HepG2 (cell line): ENCODE measurements at regions not wholly inside any gene's neighbourhood (a gene's known extent, or its start where the extent isn't known, plus 50 kb on each side); places are given as distances from the start of the nearest gene placed in this dataset.

Source experiments
- ATAC-seq: fragments of 200-7000 bp; cut with Tn5 transposase; 3 replicates; pipeline ENCODE4 v1.9.1; 2020; ENCODE audit warnings: mild to moderate bottlenecking, moderate library complexity
- BruUV-seq: library from RNA; stranded (reverse); fragments of 400-500 nt; replicated peaks from 2 replicates; lab custom pipeline; 2021; lab: Mats Ljungman, UMichigan
- CTCF ChIA-PET: fragments of 300-600 bp; formaldehyde crosslinking; extraction: SDS; loops from one replicate; lab custom pipeline; 2021; ENCODE audit warnings: low total read pairs, inconsistent platforms, low intra/inter-chr PET ratio; lab: Yijun Ruan, JAX
- POLR2A ChIA-PET: fragments of 350-600 bp; sonication (Branson Sonifier 250); formaldehyde crosslinking; loops from one replicate; lab custom pipeline; 2020; ENCODE audit warnings: antibody characterized with exemption, inconsistent platforms; lab: Yijun Ruan, JAX
- DNase-seq: peaks from one replicate; pipeline ENCODE4 v3.0.0-alpha.2; 2015; ENCODE audit warnings: low spot score
- FAIRE-seq: peaks from 3 replicates; lab custom pipeline; 2011; peaks lifted over from hg19 to GRCh38; lab: Jason Lieb, UNC
- H2AFZ ChIP-seq: one replicate; pipeline ENCODE4 v1.6.1; 2011; ENCODE audit warnings: low read length, inconsistent platforms
- H3K27ac ChIP-seq: fragments of 300-600 bp; 3 replicates; pipeline ENCODE4 v1.8.0; 2011; ENCODE audit warnings: mixed run types, mild to moderate bottlenecking, mixed read lengths, low read length, inconsistent platforms; ENCODE audit not compliant: insufficient read depth; ENCODE audit errors: extremely low read length
- H3K27me3 ChIP-seq, 2 experiments: fragments of 200-600 bp in 1 of 2; 2 replicates in 1 of 2; 3 replicates in 1 of 2; pipeline versions ENCODE4 v1.6.0 to v1.8.0; 2011; ENCODE audit warnings: low read length in 2 of 2, mild to moderate bottlenecking in 2 of 2, moderate library complexity in 2 of 2, inconsistent platforms in 1 of 2; ENCODE audit not compliant: insufficient read depth in 2 of 2, control insufficient read depth in 1 of 2
- H3K36me3 ChIP-seq, 2 experiments: fragments of 200-600 bp in 1 of 2; replicated peaks in 1 of 2; 2 replicates in 1 of 2; 3 replicates in 1 of 2; pipeline versions ENCODE4 v1.5.1 to v1.8.0; 2011; ENCODE audit warnings: low read length in 2 of 2, inconsistent platforms in 1 of 2; ENCODE audit not compliant: insufficient read depth in 2 of 2, control insufficient read depth in 1 of 2
- H3K4me1 ChIP-seq: 2 replicates; pipeline ENCODE4 v1.5.1; 2012; ENCODE audit warnings: low read length, inconsistent platforms; ENCODE audit not compliant: insufficient read depth
- H3K4me2 ChIP-seq: 2 replicates; pipeline ENCODE4 v1.6.0; 2011; ENCODE audit warnings: low read depth, low read length, inconsistent platforms
- H3K4me3 ChIP-seq, 3 experiments: fragments of 200-600 bp in 1 of 3; sonication (generic), shearing (Covaris generic) in 1 of 3; replicated peaks in 1 of 3; 2 replicates each; pipeline ENCODE4 v1.5.1; 2011 to 2016; ENCODE audit warnings: low read length in 3 of 3, inconsistent platforms in 2 of 3, low read depth in 2 of 3, mild to moderate bottlenecking in 2 of 3, control low read depth in 1 of 3, mixed read lengths in 1 of 3; ENCODE audit not compliant: insufficient read depth in 1 of 3
- H3K79me2 ChIP-seq: one replicate; pipeline ENCODE4 v1.6.1; 2011; ENCODE audit warnings: low read length, inconsistent platforms; ENCODE audit not compliant: insufficient read depth
- H3K9ac ChIP-seq: 2 replicates; pipeline ENCODE4 v1.6.0; 2011; ENCODE audit warnings: mild to moderate bottlenecking, low read depth, low read length, inconsistent platforms; ENCODE audit not compliant: insufficient read depth
- H3K9me3 ChIP-seq: 2 replicates; pipeline ENCODE4 v1.5.1; 2012; ENCODE audit warnings: mild to moderate bottlenecking, low read length
- H4K20me1 ChIP-seq: 2 replicates; pipeline ENCODE4 v1.6.0; 2011; ENCODE audit warnings: inconsistent platforms, mild to moderate bottlenecking, low read length, moderate library complexity; ENCODE audit not compliant: insufficient read depth
- CEBPZ ChIP-seq: IDR thresholded peaks from 2 replicates; pipeline ENCODE4 v1.6.1; 2012; ENCODE audit warnings: low read length, improper control_type of control experiment
- CHD4 ChIP-seq: fragments of 200-600 bp; sonication (generic); IDR thresholded peaks from 2 replicates; pipeline ENCODE4 v1.7.0; 2017; ENCODE audit warnings: mild to moderate bottlenecking, low read length, borderline replicate concordance
- ELF3 ChIP-seq: IDR thresholded peaks from 2 replicates; pipeline ENCODE4 v1.6.1; 2016; ENCODE audit warnings: missing genetic modification reagents, missing compliant biosample characterization
- ETV5 ChIP-seq: IDR thresholded peaks from 2 replicates; pipeline ENCODE4 v1.6.1; 2018; ENCODE audit warnings: missing biosample characterization, missing genetic modification reagents, inconsistent platforms, borderline replicate concordance
- MBD4 ChIP-seq: IDR thresholded peaks from 2 replicates; pipeline ENCODE4 v1.6.1; 2012; ENCODE audit warnings: low read length, inconsistent platforms, borderline replicate concordance
- MXD3 ChIP-seq: IDR thresholded peaks from 2 replicates; pipeline ENCODE4 v1.6.1; 2016; ENCODE audit warnings: mild to moderate bottlenecking, missing biosample characterization, missing genetic modification reagents
- PREB ChIP-seq: sonication (generic); formaldehyde crosslinking; IDR thresholded peaks from 2 replicates; pipeline ENCODE4 v1.4.0; 2020; ENCODE audit warnings: missing genetic modification reagents
- RFXANK ChIP-seq: IDR thresholded peaks from 2 replicates; pipeline ENCODE4 v1.6.1; 2016
- WIZ ChIP-seq: sonication (generic); formaldehyde crosslinking; IDR thresholded peaks from 2 replicates; pipeline ENCODE4 v1.5.1; 2020; ENCODE audit warnings: mild to moderate bottlenecking, missing genetic modification reagents
- ZNF362 ChIP-seq: sonication (generic); formaldehyde crosslinking; IDR thresholded peaks from 2 replicates; pipeline ENCODE4 v1.4.0; 2020; ENCODE audit warnings: missing genetic modification reagents, mild to moderate bottlenecking, borderline replicate concordance
- ZNF414 ChIP-seq: sonication (generic); formaldehyde crosslinking; IDR thresholded peaks from 2 replicates; pipeline ENCODE4 v1.5.0; 2020; ENCODE audit warnings: missing genetic modification reagents
- ZNF737 ChIP-seq: sonication (generic); formaldehyde crosslinking; IDR thresholded peaks from 2 replicates; pipeline ENCODE4 v1.5.0; 2020; ENCODE audit warnings: missing genetic modification reagents, mild to moderate bottlenecking, borderline replicate concordance
- ZNF773 ChIP-seq: sonication (generic); formaldehyde crosslinking; IDR thresholded peaks from 2 replicates; pipeline ENCODE4 v1.4.0; 2020; ENCODE audit warnings: missing genetic modification reagents, borderline replicate concordance
- WGBS: methylation state at CpG from one replicate; pipeline ENCODE4 v1.1.6; 2017; ENCODE audit warnings: low lambda C conversion rate; 5-methylcytosine and 5-hydroxymethylcytosine counted together
- in situ Hi-C: cut with HindIII; loops from 2 replicates; pipeline ENCODE4 v1.10.0; 2017; ENCODE audit warnings: low pct_unique_long_range_greater_than_20kb; ENCODE audit not compliant: extremely low pct_ligation_motif_present
- intact Hi-C: fragments of 100-400 bp; cut with micrococcal nuclease; formaldehyde crosslinking; loops from one replicate; pipeline ENCODE4 v1.10.0; 2022; ENCODE audit not compliant: unreplicated experiment

- POLR2A ChIA-PET: no interaction called here
- ATAC-seq: no peak
- intact Hi-C loops: no loop called here
Measured at GRCh38 chr6:44622555-44622954, 235.0 kb downstream of the CDC5L start.

More at GRCh38 chr6:44622555-44622954, 235.0 kb downstream of the CDC5L start:
- Histone ChIP-seq H3K4me2 (no peak overlapping the region), H3K9me3 (no peaks in the 10 kb centered on the region), H3K4me1 (peaks cover 8% of the 10 kb centered on the region), H3K27ac (no peak overlapping the region), H3K79me2 (no peaks in the 10 kb centered on the region), H3K9ac (no peak overlapping the region), H3K36me3 (no peaks in the 10 kb centered on the region), H2AFZ (no peak overlapping the region), H3K4me3 (no peak overlapping the region), H4K20me1 (no peaks in the 10 kb centered on the region), H3K27me3 (peaks cover 0 to 3% of the 10 kb centered on the region in 2 experiments; a peak in 2 of 5 replicates)
- in situ Hi-C loops: no loop called here
- CTCF ChIA-PET: no interaction called here
- DNase-seq (no peak), FAIRE-seq (no peak)
- 33% methylated on average over 8 of the region's 8 CpGs for WGBS
- no TSS peak for BruUV-seq
- TF ChIP-seq ETV5 (no peak), ZNF362 (no peak), ZNF773 (CRISPR knock-in tag) (no peak), WIZ (CRISPR knock-in tag) (no peak), CEBPZ (no peak), ELF3 (no peak), MXD3 (CRISPR knock-in tag) (no peak), RFXANK (no peak), ZNF414 (CRISPR knock-in tag) (no peak), CHD4 (no peak), MBD4 (no peak), ZNF737 (CRISPR knock-in tag) (no peak), PREB (CRISPR knock-in tag) (no peak)
